Smooth muscle cell (in vitro differentiated cells): ENCODE measurements at regions not wholly inside any gene's neighbourhood (a gene's known extent, or its start where the extent isn't known, plus 50 kb on each side); places are given as distances from the start of the nearest gene placed in this dataset.
A peak's percentile ranks its signal among the peaks of the same experiment; 100 is the strongest.

Source experiments
- DNase-seq: peaks from one replicate; lab custom pipeline; 2025; ENCODE audit not compliant: unreplicated experiment; lab: John Stamatoyannopoulos, UW
- H2AFZ ChIP-seq: fragments of 200-600 bp; sonication (generic); 2 replicates; pipeline ENCODE4 v1.6.0; 2016; ENCODE audit warnings: antibody characterized with exemption, low read depth, mild to moderate bottlenecking
- H3F3A ChIP-seq: fragments of 200-600 bp; sonication (generic); 2 replicates; pipeline ENCODE4 v1.6.0; 2017; ENCODE audit warnings: antibody characterized with exemption, low read depth
- H3K27ac ChIP-seq: fragments of 200-600 bp; sonication (generic); 2 replicates; pipeline ENCODE4 v1.5.1; 2016; ENCODE audit warnings: low read depth, mild to moderate bottlenecking
- H3K27me3 ChIP-seq: fragments of 200-600 bp; sonication (generic); 2 replicates; pipeline ENCODE4 v1.6.1; 2016; ENCODE audit warnings: low read depth, mild to moderate bottlenecking
- H3K36me3 ChIP-seq: fragments of 200-600 bp; sonication (generic); 2 replicates; pipeline ENCODE4 v1.5.1; 2016; ENCODE audit warnings: low read depth
- H3K4me1 ChIP-seq: fragments of 200-600 bp; sonication (generic); 2 replicates; pipeline ENCODE4 v1.5.1; 2016; ENCODE audit warnings: low read depth
- H3K4me2 ChIP-seq: fragments of 200-600 bp; sonication (generic); 2 replicates; pipeline ENCODE4 v1.6.0; 2016; ENCODE audit warnings: mild to moderate bottlenecking
- H3K4me3 ChIP-seq: fragments of 200-600 bp; sonication (generic); 2 replicates; pipeline ENCODE4 v1.5.1; 2016; ENCODE audit warnings: mild to moderate bottlenecking
- H3K79me2 ChIP-seq: fragments of 200-600 bp; sonication (generic); 2 replicates; pipeline ENCODE4 v1.6.0; 2016; ENCODE audit warnings: low read depth, mild to moderate bottlenecking
- H3K9ac ChIP-seq: fragments of 200-600 bp; sonication (generic); 2 replicates; pipeline ENCODE4 v1.6.0; 2016; ENCODE audit warnings: low read depth
- H3K9me3 ChIP-seq: fragments of 200-600 bp; sonication (generic); replicated peaks from 2 replicates; pipeline ENCODE4 v1.5.1; 2016; ENCODE audit warnings: low read depth
- H4K20me1 ChIP-seq: fragments of 200-600 bp; sonication (generic); 2 replicates; pipeline ENCODE4 v1.6.0; 2016; ENCODE audit warnings: low read depth
- WGBS: methylation state at CpG from one replicate; pipeline ENCODE4 v1.1.7; 2016; ENCODE audit warnings: low lambda C conversion rate; 5-methylcytosine and 5-hydroxymethylcytosine counted together
- TF ChIP-seq, protein P1 (sequence below): fragments of 200-600 bp; sonication (generic); IDR thresholded peaks from 2 replicates; pipeline ENCODE4 v1.5.1; 2017; ENCODE audit warnings: borderline replicate concordance, mild to moderate bottlenecking, antibody characterized with exemption; ENCODE audit not compliant: insufficient read depth, poor library complexity, severe bottlenecking

DNA sequence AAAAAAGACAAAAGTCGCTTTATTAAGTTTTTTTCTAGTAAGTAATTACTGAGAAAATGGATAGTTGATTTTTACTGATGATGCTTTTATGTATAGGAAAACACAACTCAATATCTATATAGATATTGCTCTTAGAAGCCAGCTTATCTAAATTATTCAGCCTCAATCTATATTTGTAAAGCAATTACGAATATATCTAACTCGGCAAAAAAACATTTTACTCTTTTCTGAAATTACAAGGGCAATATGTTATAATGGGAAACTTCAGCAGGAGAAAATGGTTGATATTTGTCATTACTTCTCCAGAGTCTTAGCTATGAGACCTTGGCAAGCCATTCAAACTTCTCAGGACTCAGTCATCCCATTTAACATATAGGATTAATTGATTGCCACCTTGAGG is 228.5 kb downstream of the SLC7A11 start:
- no peak overlapping the region for H3K4me2 ChIP-seq
- DNase-seq: no peak
- no peak overlapping the region for H3K4me3 ChIP-seq
- H3K27ac ChIP-seq: no peak overlapping the region
- H4K20me1 ChIP-seq: no peaks in the 10 kb centered on the region
- no peaks in the 10 kb centered on the region for H3K79me2 ChIP-seq
- H3K9me3 ChIP-seq: no peaks in the 10 kb centered on the region
- TF ChIP-seq, protein P1, sequence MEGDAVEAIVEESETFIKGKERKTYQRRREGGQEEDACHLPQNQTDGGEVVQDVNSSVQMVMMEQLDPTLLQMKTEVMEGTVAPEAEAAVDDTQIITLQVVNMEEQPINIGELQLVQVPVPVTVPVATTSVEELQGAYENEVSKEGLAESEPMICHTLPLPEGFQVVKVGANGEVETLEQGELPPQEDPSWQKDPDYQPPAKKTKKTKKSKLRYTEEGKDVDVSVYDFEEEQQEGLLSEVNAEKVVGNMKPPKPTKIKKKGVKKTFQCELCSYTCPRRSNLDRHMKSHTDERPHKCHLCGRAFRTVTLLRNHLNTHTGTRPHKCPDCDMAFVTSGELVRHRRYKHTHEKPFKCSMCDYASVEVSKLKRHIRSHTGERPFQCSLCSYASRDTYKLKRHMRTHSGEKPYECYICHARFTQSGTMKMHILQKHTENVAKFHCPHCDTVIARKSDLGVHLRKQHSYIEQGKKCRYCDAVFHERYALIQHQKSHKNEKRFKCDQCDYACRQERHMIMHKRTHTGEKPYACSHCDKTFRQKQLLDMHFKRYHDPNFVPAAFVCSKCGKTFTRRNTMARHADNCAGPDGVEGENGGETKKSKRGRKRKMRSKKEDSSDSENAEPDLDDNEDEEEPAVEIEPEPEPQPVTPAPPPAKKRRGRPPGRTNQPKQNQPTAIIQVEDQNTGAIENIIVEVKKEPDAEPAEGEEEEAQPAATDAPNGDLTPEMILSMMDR: no peak
- no peak overlapping the region for H2AFZ ChIP-seq
- H3F3A ChIP-seq: no peaks in the 10 kb centered on the region
- H3K9ac ChIP-seq: no peak overlapping the region
- H3K36me3 ChIP-seq: no peaks in the 10 kb centered on the region
- no peaks in the 10 kb centered on the region for H3K4me1 ChIP-seq
- H3K27me3 ChIP-seq: no peaks in the 10 kb centered on the region
- 60% methylated on average over 3 of the region's 3 CpGs for WGBS

DNA sequence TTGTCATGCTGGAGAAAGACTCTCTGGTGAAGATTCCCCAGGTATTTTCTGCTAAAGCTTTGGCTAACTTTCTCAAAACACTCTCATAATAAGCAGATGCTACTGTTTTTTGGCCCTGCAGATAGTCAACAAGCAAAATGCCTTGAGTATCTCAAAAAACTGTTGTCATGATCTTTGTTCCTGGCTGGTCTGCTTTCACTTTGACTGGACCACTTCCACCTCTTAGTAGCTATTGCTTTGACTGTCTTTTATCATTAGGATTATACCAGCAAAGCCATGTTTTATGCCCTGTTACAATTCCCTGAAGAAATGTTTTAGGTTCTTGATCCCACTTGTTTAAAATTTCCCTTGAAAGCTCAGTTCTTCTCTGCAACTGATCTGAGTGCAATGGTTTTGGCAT is 231.5 kb downstream of the SLC7A11 start:
- no peak overlapping the region for H3K4me3 ChIP-seq
- H3K4me2 ChIP-seq: no peak overlapping the region
- TF ChIP-seq, protein P1: no peak
- no peaks in the 10 kb centered on the region for H3K4me1 ChIP-seq
- DNase-seq: no peak
- H3F3A ChIP-seq: no peaks in the 10 kb centered on the region
- H3K27me3 ChIP-seq: no peaks in the 10 kb centered on the region
- no peak overlapping the region for H3K27ac ChIP-seq
- H3K79me2 ChIP-seq: no peaks in the 10 kb centered on the region
- H3K36me3 ChIP-seq: no peaks in the 10 kb centered on the region
- no peak overlapping the region for H3K9ac ChIP-seq
- H2AFZ ChIP-seq: peak overlapping the region; percentile 38
- H3K9me3 ChIP-seq: no peaks in the 10 kb centered on the region
- no peaks in the 10 kb centered on the region for H4K20me1 ChIP-seq

DNA sequence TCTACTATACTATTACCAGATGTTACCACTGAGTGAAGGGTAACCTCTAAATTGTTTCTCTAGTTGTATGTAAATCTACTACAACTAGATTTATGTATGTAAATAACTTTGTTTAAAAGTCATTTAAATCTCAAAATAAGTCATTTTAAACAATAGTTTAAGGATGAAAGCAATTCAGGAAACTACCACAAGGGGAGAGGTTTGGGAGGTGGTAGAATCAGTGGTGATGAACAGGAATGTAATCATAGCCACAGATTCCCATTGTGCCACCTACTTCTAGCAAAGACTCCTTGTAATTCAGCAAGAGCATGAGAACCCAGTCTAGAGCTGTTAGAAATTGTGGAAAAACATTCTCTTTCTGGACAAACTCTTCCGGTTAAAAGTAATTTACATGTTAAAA is 234.6 kb downstream of the SLC7A11 start:
- Histone ChIP-seq H3K79me2 (no peaks in the 10 kb centered on the region), H3K4me2 (no peak overlapping the region), H3K27ac (no peak overlapping the region), H3K36me3 (no peaks in the 10 kb centered on the region), H3K4me3 (no peak overlapping the region), H3F3A (no peaks in the 10 kb centered on the region), H4K20me1 (no peaks in the 10 kb centered on the region), H3K4me1 (no peaks in the 10 kb centered on the region), H3K9ac (no peak overlapping the region), H2AFZ (no peak overlapping the region), H3K27me3 (no peaks in the 10 kb centered on the region), H3K9me3 (no peaks in the 10 kb centered on the region)
- DNase-seq: no peak
- TF ChIP-seq, protein P1: no peak
- WGBS: 91% methylated on average over 1 of the region's 1 CpG

DNA sequence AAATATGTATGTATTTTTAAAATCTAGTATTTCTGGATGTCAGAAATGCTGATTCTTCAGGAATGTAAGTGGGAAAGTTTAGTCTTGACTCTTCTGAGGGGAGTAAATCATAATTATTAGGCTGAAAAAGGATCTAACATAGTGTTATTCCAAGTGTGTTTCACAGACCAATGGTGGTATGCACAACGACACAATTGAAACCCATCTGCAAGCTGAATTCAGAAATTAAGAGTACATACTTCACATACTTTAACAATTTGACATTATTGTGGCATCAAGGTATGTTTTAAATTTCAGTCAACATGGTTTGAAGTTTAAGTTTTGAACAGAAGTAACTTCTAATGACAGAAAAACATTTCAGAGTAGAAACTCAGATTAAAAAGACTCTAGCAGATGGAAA is 236.7 kb downstream of the SLC7A11 start:
- 83% methylated on average over 1 of the region's 1 CpG for WGBS
- Histone ChIP-seq H3K4me3 (no peak overlapping the region), H3K9ac (no peak overlapping the region), H2AFZ (no peak overlapping the region), H3K79me2 (no peaks in the 10 kb centered on the region), H3K27me3 (no peaks in the 10 kb centered on the region), H3F3A (no peaks in the 10 kb centered on the region), H3K4me1 (no peaks in the 10 kb centered on the region), H3K27ac (no peak overlapping the region), H3K36me3 (no peaks in the 10 kb centered on the region), H3K9me3 (no peaks in the 10 kb centered on the region), H4K20me1 (no peaks in the 10 kb centered on the region), H3K4me2 (no peak overlapping the region)
- TF ChIP-seq, protein P1: no peak
- no peak for DNase-seq
